B cell (primary cell): ENCODE measurements at regions not wholly inside any gene's neighbourhood (a gene's known extent, or its start where the extent isn't known, plus 50 kb on each side); places are given as distances from the start of the nearest gene placed in this dataset.
"Not testable (repeated sequence)": the region's sequence is repeated elsewhere in the genome, so short reads cannot be mapped to it uniquely, and the experiment has no call there.

Source experiments
- ATAC-seq: fragments of 200-7000 bp; cut with Tn5 transposase; one replicate; pipeline ENCODE4 v1.10.0; 2021; ENCODE audit warnings: low read depth, mild to moderate bottlenecking, moderate number of reproducible peaks, moderate library complexity
- CTCF ChIA-PET: fragments of 350-600 bp; sonication (Branson Sonifier 250); formaldehyde crosslinking; loops from one replicate; lab custom pipeline; 2021; ENCODE audit warnings: antibody characterized with exemption, inconsistent platforms; lab: Charles Lee
- POLR2A ChIA-PET: fragments of 350-600 bp; sonication (Branson Sonifier 250); formaldehyde crosslinking; loops from one replicate; lab custom pipeline; 2021; ENCODE audit warnings: antibody characterized with exemption; lab: Charles Lee
- DNase-seq: peaks from one replicate; pipeline ENCODE4 v3.0.0; 2013
- H2AFZ ChIP-seq: 2 replicates; pipeline ENCODE4 v1.6.1; 2012; ENCODE audit warnings: mild to moderate bottlenecking, low read depth, low read length; ENCODE audit not compliant: insufficient read depth, poor library complexity, severe bottlenecking
- H3K27ac ChIP-seq, 2 donors: 1 replicate in 1 of 2; 2 replicates in 1 of 2; pipeline ENCODE4 v1.5.1; 2012 to 2013; ENCODE audit warnings: low read length in 2 of 2, mild to moderate bottlenecking in 2 of 2, moderate library complexity in 1 of 2
- H3K27me3 ChIP-seq, 4 experiments: fragments of 200-600 bp in 1 of 4; sonication (generic) in 1 of 4; replicated peaks in 1 of 4; 1 replicate in 2 of 4; 2 replicates in 2 of 4; pipeline versions ENCODE4 v1.6.1 to v1.7.0; 2013 to 2016; ENCODE audit warnings: low read length in 3 of 4, mild to moderate bottlenecking in 2 of 4, mixed read lengths in 1 of 4, moderate library complexity in 1 of 4; ENCODE audit not compliant: insufficient read depth in 4 of 4, control insufficient read depth in 3 of 4; ENCODE audit errors: control extremely low read depth in 1 of 4
- H3K36me3 ChIP-seq, 2 experiments: replicated peaks in 1 of 2; 1 replicate in 1 of 2; 2 replicates in 1 of 2; pipeline versions ENCODE4 v1.6.1 to v1.7.1; 2013; ENCODE audit warnings: low read length in 1 of 2; ENCODE audit not compliant: insufficient read depth in 2 of 2, control insufficient read depth in 1 of 2; ENCODE audit errors: control extremely low read depth in 1 of 2, extremely low read depth in 1 of 2
- H3K4me1 ChIP-seq, 2 donors: fragments of 200-600 bp in 1 of 2; sonication (generic) in 1 of 2; 1 replicate in 1 of 2; 2 replicates in 1 of 2; pipeline versions ENCODE4 v1.5.1 to v1.6.1; 2013 to 2017; ENCODE audit warnings: low read length in 2 of 2; ENCODE audit not compliant: control insufficient read depth in 2 of 2, insufficient read depth in 2 of 2
- H3K4me2 ChIP-seq: replicated peaks from 2 replicates; pipeline ENCODE3; 2012; ENCODE audit warnings: mild to moderate bottlenecking, low read depth, low read length; ENCODE audit not compliant: poor library complexity, severe bottlenecking
- H3K4me3 ChIP-seq, 5 experiments: fragments of 200-600 bp in 1 of 5; sonication (generic) in 1 of 5; 1 replicate in 3 of 5; 2 replicates in 2 of 5; pipeline versions ENCODE4 v1.5.1 to v1.7.0; 2011 to 2016; ENCODE audit warnings: low read length in 4 of 5, mild to moderate bottlenecking in 4 of 5, low read depth in 2 of 5, control low read depth in 1 of 5, moderate library complexity in 1 of 5; ENCODE audit not compliant: insufficient read depth in 1 of 5; ENCODE audit errors: control extremely low read depth in 1 of 5, extremely low read depth in 1 of 5
- H3K79me2 ChIP-seq: fragments of 200-600 bp; sonication (generic); one replicate; pipeline ENCODE4 v1.6.0; 2016; ENCODE audit warnings: low read length; ENCODE audit not compliant: control insufficient read depth, insufficient read depth
- H3K9ac ChIP-seq: fragments of 200-600 bp; sonication (generic); 2 replicates; pipeline ENCODE4 v1.6.1; 2017; ENCODE audit warnings: mild to moderate bottlenecking, low read length, moderate library complexity
- H3K9me3 ChIP-seq, 3 donors: one replicate each; pipeline versions ENCODE4 v1.6.1 to v1.7.1; 2013; ENCODE audit warnings: low read length in 2 of 3; ENCODE audit not compliant: control insufficient read depth in 2 of 3, insufficient read depth in 1 of 3; ENCODE audit errors: control extremely low read depth in 1 of 3
- H4K20me1 ChIP-seq: 2 replicates; pipeline ENCODE4 v1.6.0; 2012; ENCODE audit warnings: mild to moderate bottlenecking, low read length; ENCODE audit not compliant: insufficient read depth, control insufficient read depth, poor library complexity, severe bottlenecking
- H3K27ac Mint-ChIP-seq: one replicate; pipeline ENCODE4 v1.8.0; 2021; ENCODE audit warnings: mixed read lengths
- H3K27me3 Mint-ChIP-seq: one replicate; pipeline ENCODE4 v1.8.0; 2021; ENCODE audit warnings: mixed read lengths
- H3K4me1 Mint-ChIP-seq: one replicate; pipeline ENCODE4 v1.8.0; 2021; ENCODE audit warnings: mixed read lengths
- H3K4me3 Mint-ChIP-seq: one replicate; pipeline ENCODE4 v1.8.0; 2021; ENCODE audit warnings: mixed read lengths
- H3K9me3 Mint-ChIP-seq: one replicate; pipeline ENCODE4 v1.8.0; 2022; ENCODE audit warnings: mixed read lengths; ENCODE audit not compliant: insufficient read depth
- EZH2 ChIP-seq: IDR thresholded peaks from 2 replicates; pipeline ENCODE4 v1.6.1; 2012; ENCODE audit warnings: borderline replicate concordance, low read depth, mild to moderate bottlenecking, moderate library complexity, low read length; ENCODE audit not compliant: insufficient read depth, poor library complexity, severe bottlenecking
- WGBS: methylation state at CpG from one replicate; pipeline ENCODE4 v1.1.5; 2013; ENCODE audit warnings: missing lambda C conversion rate; ENCODE audit not compliant: insufficient coverage; 5-methylcytosine and 5-hydroxymethylcytosine counted together
- intact Hi-C: fragments of 100-400 bp; cut with micrococcal nuclease; formaldehyde crosslinking; loops from one replicate; pipeline ENCODE4 v1.10.0; 2022
- TF ChIP-seq, protein P1 (sequence below): fragments of 200-600 bp; IDR thresholded peaks from one replicate; pipeline ENCODE4 v1.8.0; 2022; ENCODE audit warnings: antibody characterized with exemption, mild to moderate bottlenecking

DNA sequence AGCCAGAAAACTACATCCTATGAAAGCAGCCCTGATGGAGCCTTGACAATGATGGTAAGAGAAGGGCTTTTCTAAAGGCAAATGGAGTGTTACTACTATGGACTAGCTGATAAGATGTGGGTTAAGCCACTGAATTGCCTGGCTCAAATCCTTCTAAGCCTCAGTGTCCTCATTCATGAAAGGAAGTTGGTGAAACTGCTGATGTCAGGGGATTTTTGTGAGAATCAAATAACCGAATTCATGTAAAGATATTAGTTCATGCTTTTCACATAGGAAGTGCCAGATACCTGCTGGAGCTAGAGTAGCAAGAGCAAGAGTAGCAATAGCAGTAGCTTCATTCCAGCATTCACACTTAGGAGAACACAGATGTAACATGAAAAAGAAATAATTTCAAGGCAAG lies 417.0 kb downstream of the METTL4 start:
- Histone ChIP-seq H3K36me3 (no peaks in the 10 kb centered on the region), H3K9ac (no peak overlapping the region), H3K9me3 (no peaks in the 10 kb centered on the region), H3K4me3 (no peak overlapping the region), H3K27ac (no peak overlapping the region), H3K4me2 (no peak overlapping the region), H3K27me3 (no peaks in the 10 kb centered on the region), H2AFZ (no peak overlapping the region), H3K4me1 (no peaks in the 10 kb centered on the region), H4K20me1 (no peaks in the 10 kb centered on the region), H3K79me2 (no peaks in the 10 kb centered on the region)
- no peak for ATAC-seq
- DNase-seq = no peak
- ChIA-PET CTCF (no interaction called here), POLR2A (no interaction called here)
- no peaks in the 10 kb centered on the region for H3K9me3 Mint-ChIP-seq
- H3K27ac Mint-ChIP-seq = no peak overlapping the region
- TF ChIP-seq, protein P1, sequence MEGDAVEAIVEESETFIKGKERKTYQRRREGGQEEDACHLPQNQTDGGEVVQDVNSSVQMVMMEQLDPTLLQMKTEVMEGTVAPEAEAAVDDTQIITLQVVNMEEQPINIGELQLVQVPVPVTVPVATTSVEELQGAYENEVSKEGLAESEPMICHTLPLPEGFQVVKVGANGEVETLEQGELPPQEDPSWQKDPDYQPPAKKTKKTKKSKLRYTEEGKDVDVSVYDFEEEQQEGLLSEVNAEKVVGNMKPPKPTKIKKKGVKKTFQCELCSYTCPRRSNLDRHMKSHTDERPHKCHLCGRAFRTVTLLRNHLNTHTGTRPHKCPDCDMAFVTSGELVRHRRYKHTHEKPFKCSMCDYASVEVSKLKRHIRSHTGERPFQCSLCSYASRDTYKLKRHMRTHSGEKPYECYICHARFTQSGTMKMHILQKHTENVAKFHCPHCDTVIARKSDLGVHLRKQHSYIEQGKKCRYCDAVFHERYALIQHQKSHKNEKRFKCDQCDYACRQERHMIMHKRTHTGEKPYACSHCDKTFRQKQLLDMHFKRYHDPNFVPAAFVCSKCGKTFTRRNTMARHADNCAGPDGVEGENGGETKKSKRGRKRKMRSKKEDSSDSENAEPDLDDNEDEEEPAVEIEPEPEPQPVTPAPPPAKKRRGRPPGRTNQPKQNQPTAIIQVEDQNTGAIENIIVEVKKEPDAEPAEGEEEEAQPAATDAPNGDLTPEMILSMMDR = no peak
- no peak for TF ChIP-seq EZH2
- intact Hi-C loops = no loop called here
- H3K27me3 Mint-ChIP-seq = peaks cover 7% of the 10 kb centered on the region
- H3K4me1 Mint-ChIP-seq = no peaks in the 10 kb centered on the region
- no CpG with 5 or more reads among the region's 1 CpG for WGBS
- no peak overlapping the region for H3K4me3 Mint-ChIP-seq

DNA sequence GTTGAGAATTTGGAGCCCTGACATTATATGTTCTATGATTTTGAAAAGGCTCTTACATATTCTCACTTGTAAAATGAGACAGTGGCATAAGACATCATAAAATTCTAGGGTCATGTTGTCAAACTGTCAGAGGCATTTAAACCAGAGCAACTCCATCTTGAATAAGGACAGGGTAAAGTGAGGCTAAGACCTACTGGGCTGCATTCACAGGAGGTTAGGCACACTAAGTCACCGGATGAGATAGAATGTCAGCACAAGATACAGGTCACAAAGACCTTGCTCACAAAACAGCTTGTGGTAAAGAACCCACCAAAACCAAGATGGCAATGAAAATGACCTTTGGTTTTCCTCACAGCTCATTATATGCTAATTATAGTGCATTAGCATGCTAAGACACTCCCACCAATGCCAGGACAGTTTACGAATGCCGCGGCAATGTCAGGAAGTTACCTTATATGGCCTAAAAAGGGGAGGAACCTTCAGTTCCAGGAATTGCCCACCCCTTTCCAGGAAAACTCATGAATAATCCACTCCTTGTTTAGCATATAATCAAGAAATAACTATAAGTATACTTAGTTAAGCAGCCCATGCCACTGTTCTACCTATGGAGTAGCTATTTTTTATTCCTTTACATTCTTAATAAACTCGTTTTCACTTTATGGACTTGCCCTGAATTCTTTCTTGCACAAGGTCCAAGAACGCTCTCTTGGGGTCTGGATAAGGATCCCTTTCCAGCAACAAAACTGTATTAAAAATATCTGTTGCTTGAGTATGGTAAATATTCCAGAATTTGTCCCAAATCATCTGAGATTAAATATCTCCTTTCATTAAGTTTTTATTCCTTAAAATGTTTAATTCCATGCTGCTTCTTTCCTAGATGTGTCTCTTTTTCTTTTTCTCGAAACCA lies 406.4 kb downstream of the METTL4 start:
- no peaks in the 10 kb centered on the region for H3K27me3 Mint-ChIP-seq
- H3K27ac ChIP-seq = no peak overlapping the region
- no peaks in the 10 kb centered on the region for H4K20me1 ChIP-seq
- no peaks in the 10 kb centered on the region for H3K9me3 Mint-ChIP-seq
- H3K4me3 ChIP-seq = no peak overlapping the region
- POLR2A ChIA-PET = no interaction called here
- H3K4me2 ChIP-seq = no peak overlapping the region
- TF ChIP-seq, protein P1 = no peak
- TF ChIP-seq EZH2 = no peak
- WGBS = 0% methylated on average over 1 of the region's 7 CpGs
- H3K9ac ChIP-seq = no peak overlapping the region
- no peaks in the 10 kb centered on the region for H3K4me1 Mint-ChIP-seq
- no peak overlapping the region for H3K4me3 Mint-ChIP-seq
- H3K79me2 ChIP-seq = no peaks in the 10 kb centered on the region
- CTCF ChIA-PET = no interaction called here
- H3K27ac Mint-ChIP-seq = no peak overlapping the region
- no peak overlapping the region for H2AFZ ChIP-seq
- H3K27me3 ChIP-seq = no peaks in the 10 kb centered on the region
- no peak for DNase-seq
- H3K9me3 ChIP-seq = no peaks in the 10 kb centered on the region
- H3K36me3 ChIP-seq = no peaks in the 10 kb centered on the region
- H3K4me1 ChIP-seq = no peaks in the 10 kb centered on the region
- intact Hi-C loops = no loop called here
- no peak for ATAC-seq

DNA sequence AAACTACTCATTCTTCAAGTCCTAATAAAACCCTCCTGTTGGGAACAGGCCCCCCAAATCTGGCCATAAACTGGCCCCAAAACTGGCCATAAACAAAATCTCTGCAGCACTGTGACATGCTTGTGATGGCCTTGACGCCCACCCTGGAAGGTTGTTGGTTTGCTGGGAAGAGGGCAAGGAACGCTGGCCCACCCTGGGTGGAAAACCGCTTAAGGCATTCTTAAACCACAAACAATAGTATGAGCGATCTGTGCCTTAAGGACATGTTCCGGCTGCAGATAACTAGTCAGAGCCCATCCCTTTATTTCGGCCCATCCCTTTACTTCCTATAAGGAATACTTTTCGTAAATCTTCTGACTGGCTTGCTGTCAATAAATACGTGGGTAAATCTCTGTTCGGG lies 404.4 kb downstream of the METTL4 start:
- H3K36me3 ChIP-seq, H4K20me1 ChIP-seq, H3K9me3 ChIP-seq, H3K27ac Mint-ChIP-seq, H3K79me2 ChIP-seq, H3K27ac ChIP-seq, H3K4me3 ChIP-seq, H3K27me3 Mint-ChIP-seq, H3K4me1 Mint-ChIP-seq, H3K27me3 ChIP-seq, POLR2A ChIA-PET, H3K9me3 Mint-ChIP-seq, H3K4me3 Mint-ChIP-seq, H3K4me1 ChIP-seq, CTCF ChIA-PET, H2AFZ ChIP-seq, H3K4me2 ChIP-seq, ATAC-seq, intact Hi-C loops, DNase-seq, H3K9ac ChIP-seq: not testable (repeated sequence)
- 100% methylated on average over 4 of the region's 9 CpGs for WGBS
